Activated CD8-positive, alpha-beta memory T cell treated with anti-CD3 and anti-CD28 coated beads for 48 hours (primary cell): ENCODE measurements at regions not wholly inside any gene's neighbourhood (a gene's known extent, or its start where the extent isn't known, plus 50 kb on each side); places are given as distances from the start of the nearest gene placed in this dataset.

Experiments
- DNase-seq, 3 experiments: peaks; one replicate each; pipeline ENCODE4 v3.0.0-alpha.2; 2020; ENCODE audit warnings: low read depth in 2 of 3, low spot score in 2 of 3

GRCh38 chr18:78773819-78774218 is 205.8 kb upstream of the SALL3 start:
- DNase-seq = no peak

DNA sequence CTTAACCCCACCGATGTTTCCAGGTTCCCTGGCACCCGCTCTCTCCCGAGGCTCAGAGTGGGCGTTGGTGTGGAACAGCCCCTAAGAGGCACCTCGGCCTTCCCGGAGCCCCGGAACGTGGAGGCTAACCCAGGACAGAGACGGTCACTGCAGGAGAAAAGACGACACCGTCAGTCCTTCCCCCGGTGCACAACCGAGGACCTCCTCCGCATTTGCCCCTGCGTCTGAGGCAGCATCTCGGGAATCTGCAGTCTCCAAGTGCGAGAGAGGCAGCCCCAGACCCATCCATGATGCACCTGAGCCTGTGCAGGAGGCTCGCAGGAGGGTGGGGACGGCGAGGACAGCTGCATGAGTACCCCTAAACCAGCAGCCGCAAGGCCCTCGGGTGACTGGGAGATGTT is 204.9 kb upstream of the SALL3 start:
- no peak for DNase-seq

- no peak for DNase-seq
Measured at GRCh38 chr18:78776151-78776550, 203.5 kb upstream of the SALL3 start.

GRCh38 chr18:78776706-78777285 is 202.8 kb upstream of the SALL3 start:
- DNase-seq = no peak

GRCh38 chr18:78777992-78778391 is 201.6 kb upstream of the SALL3 start:
- no peak for DNase-seq

DNA sequence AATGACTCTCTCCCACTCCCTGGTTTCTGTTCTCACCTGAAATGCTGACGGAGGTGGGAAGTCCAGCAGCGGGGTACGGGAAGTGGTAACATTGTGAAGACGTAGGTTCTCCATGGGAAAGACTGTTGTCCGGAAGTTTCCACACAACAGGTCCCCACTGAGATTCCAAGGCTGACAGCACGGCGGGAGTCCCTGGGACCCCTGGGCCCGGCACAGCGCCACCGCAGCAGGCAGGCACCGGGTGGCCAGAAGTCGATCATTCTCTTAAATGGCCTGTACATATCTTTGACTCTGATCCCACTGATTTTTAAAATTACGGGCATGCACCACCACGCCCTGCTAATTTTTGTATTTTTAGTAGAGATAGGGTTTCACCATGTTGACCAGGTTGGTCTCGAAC is 201.0 kb upstream of the SALL3 start:
- no peak for DNase-seq

GRCh38 chr18:78779996-78780718 is 199.5 kb upstream of the SALL3 start:
- no peak for DNase-seq

- DNase-seq = no peak
Measured at GRCh38 chr18:78780719-78781600, 198.7 kb upstream of the SALL3 start.

- no peak for DNase-seq
Measured at GRCh38 chr18:78781601-78781960, 198.0 kb upstream of the SALL3 start.

DNA sequence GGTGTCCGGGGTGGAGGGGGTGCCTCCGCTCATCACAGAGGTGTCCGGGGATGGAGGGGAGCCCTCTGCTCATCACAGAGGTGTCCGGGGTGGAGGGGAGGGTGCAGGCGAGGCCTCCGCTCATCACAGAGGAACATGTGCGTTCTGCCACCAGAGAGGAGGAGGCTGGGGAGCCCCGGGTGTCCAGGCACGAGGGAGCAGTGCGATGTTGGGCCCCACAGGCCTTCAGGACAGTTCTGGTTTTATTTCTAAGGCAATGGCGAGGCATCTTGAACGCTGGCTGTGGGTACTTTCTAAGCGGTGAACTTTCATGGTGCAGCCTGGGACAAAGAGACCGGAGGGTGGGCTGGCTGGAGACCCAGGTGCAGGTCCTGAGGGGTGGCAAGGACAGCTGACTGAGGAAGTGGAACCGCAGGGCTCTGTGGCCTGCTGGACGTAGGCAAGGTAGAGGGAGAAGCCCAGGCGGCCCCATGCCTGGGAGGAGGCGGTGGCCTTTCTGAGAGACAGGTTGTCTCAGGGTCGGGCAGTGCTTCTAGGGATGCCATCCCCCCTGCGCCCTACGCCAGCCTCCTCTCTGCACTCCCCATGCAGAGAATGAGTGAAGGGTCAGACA is 196.6 kb upstream of the SALL3 start:
- no peak for DNase-seq

DNA sequence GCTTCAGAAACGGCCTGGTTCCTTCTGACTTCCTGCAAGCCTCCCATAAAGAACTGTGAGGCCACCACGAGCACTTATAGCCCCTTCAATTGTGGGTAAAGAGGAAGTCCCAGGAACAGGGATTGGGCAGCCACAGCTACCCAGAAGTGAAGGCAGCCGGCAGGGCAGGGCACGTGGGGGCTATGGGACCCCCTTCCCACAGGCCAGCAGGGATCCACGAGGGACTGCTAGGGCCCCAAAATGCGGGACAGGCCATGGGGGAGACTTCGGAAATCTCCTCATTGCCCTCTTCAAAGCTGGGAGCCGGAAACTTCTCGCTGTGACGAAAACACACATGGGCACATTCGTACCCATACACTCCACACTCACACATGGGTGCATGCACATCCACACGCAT is 196.1 kb upstream of the SALL3 start:
- DNase-seq = no peak

DNA sequence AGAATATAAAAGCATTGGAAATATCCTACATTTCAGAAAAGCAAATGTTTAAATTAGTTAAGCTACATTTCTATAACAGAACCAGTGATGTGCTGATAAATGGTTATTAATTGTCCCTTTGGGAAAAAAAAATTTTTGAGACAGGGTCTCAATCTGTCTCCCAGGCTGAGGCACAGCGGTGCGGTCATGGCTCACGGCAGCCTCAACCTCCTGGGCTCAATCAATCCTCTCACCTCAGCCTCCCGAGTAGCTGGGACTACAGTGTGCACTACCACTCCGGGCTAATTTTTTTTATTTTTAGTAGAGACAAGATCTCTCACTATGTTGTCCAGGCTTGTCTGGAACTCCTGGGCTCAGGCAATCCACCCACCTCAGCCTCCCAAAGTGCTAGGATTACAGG is 194.8 kb upstream of the SALL3 start:
- DNase-seq = no peak

- DNase-seq = no peak
Measured at GRCh38 chr18:78785706-78786105, 193.9 kb upstream of the SALL3 start.

DNA sequence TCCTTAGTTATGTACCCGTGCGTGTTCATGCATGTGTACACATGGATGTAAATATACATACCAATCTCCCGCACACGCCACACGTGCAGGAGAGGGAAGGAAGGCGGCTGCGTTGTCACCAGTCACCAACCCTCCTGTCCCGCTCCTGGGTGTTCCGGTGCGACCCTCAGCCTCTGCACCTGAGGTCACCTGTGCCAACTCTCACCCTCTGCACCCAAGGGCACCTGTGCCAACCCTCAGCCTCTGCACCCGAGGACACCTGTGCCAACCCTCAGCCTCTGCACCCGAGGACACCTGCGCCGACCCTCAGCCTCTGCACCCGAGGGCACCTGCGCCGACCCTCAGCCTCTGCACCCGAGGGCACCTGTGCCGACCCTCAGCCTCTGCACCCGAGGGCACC is 192.8 kb upstream of the SALL3 start:
- DNase-seq = no peak

GRCh38 chr18:78787751-78788150 is 191.9 kb upstream of the SALL3 start:
- no peak for DNase-seq

GRCh38 chr18:78788161-78788560 is 191.5 kb upstream of the SALL3 start:
- DNase-seq = no peak

DNA sequence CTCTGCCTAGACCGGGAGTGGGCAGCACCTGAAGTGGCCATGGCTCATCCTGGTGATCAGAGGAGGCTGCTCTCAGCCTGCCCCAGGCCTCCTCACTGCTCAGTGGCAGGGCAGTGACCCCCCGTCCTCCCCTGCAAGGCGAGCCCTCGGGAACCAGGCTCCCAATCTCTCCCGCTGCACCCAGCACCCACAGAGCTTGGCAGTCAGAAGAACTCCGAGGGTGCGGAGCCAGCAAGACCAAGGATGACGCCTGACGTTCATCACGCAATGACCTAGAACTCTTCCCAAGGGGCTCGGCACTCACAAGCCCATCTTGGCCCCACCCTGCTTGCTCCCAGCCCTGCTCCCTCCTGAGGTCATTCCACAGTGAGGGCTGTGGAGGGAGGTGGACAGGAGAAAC is 189.8 kb upstream of the SALL3 start:
- no peak for DNase-seq

DNA sequence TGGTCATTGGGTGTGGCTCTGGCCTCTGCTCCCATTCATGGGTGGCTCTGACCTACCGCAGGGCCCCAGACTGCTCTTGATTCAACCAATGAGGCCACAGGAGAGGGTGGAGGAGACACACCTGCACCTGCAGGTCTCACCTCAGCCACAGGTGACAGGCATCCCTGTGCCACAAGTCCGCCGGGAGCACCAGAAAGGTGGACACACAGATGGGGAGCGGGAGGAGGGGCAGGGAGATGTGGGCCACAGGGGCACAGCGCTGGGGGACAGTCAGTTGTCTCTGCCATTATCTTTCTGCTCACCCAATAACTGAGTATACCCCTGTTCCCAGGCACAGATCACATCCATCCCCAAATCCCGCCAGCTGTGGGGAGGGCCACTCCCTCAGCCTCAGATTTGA is 189.1 kb upstream of the SALL3 start:
- no peak for DNase-seq

GRCh38 chr18:78790960-78791359 is 188.7 kb upstream of the SALL3 start:
- DNase-seq = no peak

- no peak for DNase-seq
Measured at GRCh38 chr18:78792094-78792493, 187.5 kb upstream of the SALL3 start.

DNA sequence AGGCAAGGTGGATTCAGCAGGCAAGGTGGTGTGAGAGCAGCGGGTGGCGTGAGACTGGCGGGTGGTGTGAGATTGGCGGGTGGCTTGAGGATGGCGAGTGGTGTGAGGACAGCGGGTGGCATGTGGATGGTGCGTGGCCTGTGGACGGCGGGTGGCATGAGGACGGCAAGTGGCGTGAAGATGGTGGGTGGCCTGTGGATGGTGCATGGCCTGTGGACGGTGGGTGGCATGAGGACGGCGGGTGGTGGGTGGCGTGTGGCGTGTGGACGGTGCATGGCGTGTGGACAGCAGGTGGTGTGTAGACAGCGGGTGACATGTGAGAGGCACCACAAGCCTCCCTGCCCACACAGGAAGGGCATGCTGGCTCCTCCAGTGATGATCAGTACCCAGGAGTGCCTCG is 186.9 kb upstream of the SALL3 start:
- no peak for DNase-seq
